Natural killer cell (primary cell): ENCODE measurements at regions not wholly inside any gene's neighbourhood (a gene's known extent, or its start where the extent isn't known, plus 50 kb on each side); places are given as distances from the start of the nearest gene placed in this dataset.

Experiments
- ATAC-seq, 3 donors: fragments of 150-1000 bp in 2 of 3; fragments of 200-7000 bp in 1 of 3; cut with Tn5 transposase; 1 replicate in 1 of 3; 2 replicates in 2 of 3; pipeline ENCODE4 v1.10.0; 2021; ENCODE audit warnings: mild to moderate bottlenecking in 2 of 3, moderate library complexity in 2 of 3
- DNase-seq, 2 donors: peaks; one replicate each; pipeline versions ENCODE4 v3.0.0 to v3.0.0-alpha.2; 2013 to 2021; ENCODE audit warnings: mixed read lengths in 1 of 2
- H3K27ac ChIP-seq: one replicate; pipeline ENCODE4 v1.5.1; 2013; ENCODE audit warnings: mild to moderate bottlenecking, low read length
- H3K27me3 ChIP-seq: one replicate; pipeline ENCODE4 v1.6.1; 2013; ENCODE audit warnings: low read length; ENCODE audit not compliant: control insufficient read depth, insufficient read depth
- H3K36me3 ChIP-seq: one replicate; pipeline ENCODE4 v1.6.1; 2013; ENCODE audit warnings: low read length; ENCODE audit not compliant: control insufficient read depth, insufficient read depth
- H3K4me1 ChIP-seq: one replicate; pipeline ENCODE4 v1.6.1; 2013; ENCODE audit warnings: low read length; ENCODE audit not compliant: control insufficient read depth, insufficient read depth
- H3K4me3 ChIP-seq: one replicate; pipeline ENCODE4 v1.5.1; 2013; ENCODE audit warnings: low read length
- H3K9me3 ChIP-seq: one replicate; pipeline ENCODE4 v1.6.1; 2013; ENCODE audit warnings: low read length; ENCODE audit not compliant: control insufficient read depth, insufficient read depth
- H3K27ac Mint-ChIP-seq, 2 donors: one replicate each; pipeline ENCODE4 v1.8.0; 2022; ENCODE audit warnings: mild to moderate bottlenecking in 2 of 2, mixed read lengths in 2 of 2, moderate library complexity in 1 of 2
- H3K27me3 Mint-ChIP-seq, 2 donors: one replicate each; pipeline ENCODE4 v1.8.0; 2022; ENCODE audit warnings: low read depth in 2 of 2, mixed read lengths in 2 of 2
- H3K36me3 Mint-ChIP-seq: one replicate; pipeline ENCODE4 v1.8.0; 2022; ENCODE audit warnings: mixed read lengths
- H3K4me1 Mint-ChIP-seq, 2 donors: one replicate each; pipeline ENCODE4 v1.8.0; 2022; ENCODE audit warnings: mixed read lengths in 2 of 2
- H3K4me3 Mint-ChIP-seq: one replicate; pipeline ENCODE4 v1.8.0; 2022; ENCODE audit warnings: mild to moderate bottlenecking, moderate library complexity, mixed read lengths
- H3K9me3 Mint-ChIP-seq, 2 donors: one replicate each; pipeline ENCODE4 v1.8.0; 2022; ENCODE audit warnings: mixed read lengths in 2 of 2
- CTCF ChIP-seq: fragments of 200-600 bp; IDR thresholded peaks from one replicate; pipeline ENCODE4 v1.8.0; 2022; ENCODE audit warnings: antibody characterized with exemption
- whole genome bisulfite sequencing: methylation state at CpG from one replicate; pipeline ENCODE4 v1.1.7; 2013; ENCODE audit warnings: missing lambda C conversion rate; ENCODE audit not compliant: insufficient coverage; 5-methylcytosine and 5-hydroxymethylcytosine counted together
- intact Hi-C: fragments of 100-400 bp; cut with micrococcal nuclease; formaldehyde crosslinking; loops from one replicate; pipeline ENCODE4 v1.14.2; 2022

DNA sequence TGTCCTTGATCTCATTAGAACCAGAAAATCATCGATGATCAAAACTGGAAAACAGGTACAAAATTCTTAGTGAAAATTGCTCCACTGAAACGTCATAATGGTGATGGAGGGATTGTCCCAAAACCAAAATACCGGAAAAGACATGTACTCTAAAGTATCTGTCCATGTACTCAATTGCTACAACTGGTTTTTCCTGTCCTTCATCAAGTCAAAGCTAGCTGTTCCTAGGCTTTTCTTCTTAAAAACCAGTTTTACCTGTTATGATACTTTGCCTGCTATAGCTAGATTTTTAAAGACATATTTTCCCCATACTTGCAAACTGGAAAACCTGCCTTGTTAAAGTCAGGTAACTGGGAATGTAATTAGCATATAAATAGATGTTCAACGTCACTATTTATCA is 50.5 kb upstream of the LRRC1 start:
- no peaks in the 10 kb centered on the region for H3K36me3 ChIP-seq
- H3K9me3 Mint-ChIP-seq: no peaks in the 10 kb centered on the region
- no peak overlapping the region for H3K4me3 Mint-ChIP-seq
- no peaks in the 10 kb centered on the region for H3K9me3 ChIP-seq
- no peaks in the 10 kb centered on the region for H3K4me1 Mint-ChIP-seq
- no peaks in the 10 kb centered on the region for H3K4me1 ChIP-seq
- no peak for DNase-seq
- intact Hi-C loops: no loop called here
- H3K27ac ChIP-seq: no peak overlapping the region
- H3K27me3 Mint-ChIP-seq: peaks cover 0 to 5% of the 10 kb centered on the region in 2 donors
- H3K27ac Mint-ChIP-seq: no peak overlapping the region
- no peak overlapping the region for H3K4me3 ChIP-seq
- ATAC-seq: no peak
- no peak for TF ChIP-seq CTCF
- no peaks in the 10 kb centered on the region for H3K36me3 Mint-ChIP-seq
- no peaks in the 10 kb centered on the region for H3K27me3 ChIP-seq
- WGBS: 92% methylated on average over 3 of the region's 4 CpGs

DNA sequence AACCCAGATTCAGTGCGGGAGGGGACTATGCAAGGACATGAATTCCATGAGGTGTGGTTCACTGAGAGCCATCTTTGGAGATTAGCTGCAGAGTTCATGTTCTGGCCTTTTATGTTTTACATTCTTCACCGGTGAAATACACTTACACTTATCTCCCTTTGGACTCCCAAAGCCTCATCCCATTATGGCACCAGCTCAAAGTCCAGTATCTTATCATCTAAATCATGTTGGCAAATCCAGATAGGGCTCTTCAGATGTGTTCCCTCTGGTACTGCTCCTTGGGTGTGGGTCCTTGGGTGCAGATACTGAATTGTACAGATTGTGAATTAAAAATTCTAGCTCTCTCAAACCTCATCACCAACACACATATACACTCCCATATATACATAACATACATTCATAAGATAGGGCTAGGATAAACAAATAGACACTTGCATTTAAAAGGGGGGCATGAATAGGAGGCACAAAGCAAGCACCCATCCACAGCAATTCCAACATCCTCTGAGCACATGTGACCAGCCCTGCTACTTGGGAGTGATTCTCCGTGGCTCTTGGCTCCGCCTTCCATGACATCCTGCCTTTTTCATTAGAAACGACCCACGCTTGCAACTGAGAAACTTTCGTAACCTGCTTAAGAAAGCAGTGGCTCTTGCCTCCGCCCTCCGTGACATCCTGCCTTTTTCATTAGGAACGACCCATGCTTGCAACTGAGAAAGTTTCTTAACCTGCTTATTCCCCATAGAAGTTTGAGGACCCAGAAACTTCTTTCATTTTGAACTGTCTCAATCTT is 53.6 kb upstream of the LRRC1 start:
- no peak overlapping the region for H3K4me3 ChIP-seq
- H3K27ac ChIP-seq: no peak overlapping the region
- ATAC-seq (no peak), DNase-seq (peak in 1 of 2 donors; percentile 24)
- H3K27ac Mint-ChIP-seq: no peak overlapping the region
- H3K9me3 Mint-ChIP-seq: no peaks in the 10 kb centered on the region
- peaks cover 0 to 8% of the 10 kb centered on the region in 2 donors for H3K27me3 Mint-ChIP-seq
- H3K27me3 ChIP-seq: peaks cover 3% of the 10 kb centered on the region
- no peaks in the 10 kb centered on the region for H3K36me3 ChIP-seq
- no peaks in the 10 kb centered on the region for H3K36me3 Mint-ChIP-seq
- H3K4me1 ChIP-seq: no peaks in the 10 kb centered on the region
- no peaks in the 10 kb centered on the region for H3K9me3 ChIP-seq
- WGBS: 67% methylated on average over 10 of the region's 10 CpGs
- no peak overlapping the region for H3K4me3 Mint-ChIP-seq
- peaks cover under 1% of the 10 kb centered on the region in 2 donors for H3K4me1 Mint-ChIP-seq
- no peak for TF ChIP-seq CTCF
- intact Hi-C loops: no loop called here

DNA sequence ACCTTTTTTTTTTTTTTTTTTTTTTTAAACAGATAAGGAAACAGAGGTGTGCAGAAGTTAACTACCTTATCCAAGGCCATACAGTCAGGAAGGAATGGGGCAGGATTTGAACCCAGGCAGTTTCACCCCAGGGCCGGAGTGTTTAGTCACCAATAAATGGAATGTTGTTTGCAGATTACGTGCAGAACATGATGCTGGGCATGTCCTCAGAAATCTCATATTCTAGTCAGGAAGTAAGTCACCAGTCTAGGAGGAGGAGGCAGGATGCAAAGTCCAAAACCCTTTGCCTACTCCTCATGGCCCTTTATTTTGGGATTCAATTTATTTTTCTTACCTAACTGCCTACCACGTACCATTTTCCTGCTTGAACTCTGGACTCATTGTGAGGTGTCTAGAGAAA is 57.1 kb upstream of the LRRC1 start:
- TF ChIP-seq CTCF: no peak
- ATAC-seq (no peak), DNase-seq (no peak)
- peaks cover 3% of the 10 kb centered on the region for H3K27me3 ChIP-seq
- H3K4me1 Mint-ChIP-seq: peaks cover 15 to 24% of the 10 kb centered on the region in 2 donors
- 94% methylated on average over 3 of the region's 3 CpGs for WGBS
- no peak overlapping the region for H3K27ac ChIP-seq
- peaks cover 9% of the 10 kb centered on the region for H3K4me1 ChIP-seq
- peaks cover 6 to 16% of the 10 kb centered on the region in 2 donors for H3K27me3 Mint-ChIP-seq
- H3K9me3 Mint-ChIP-seq: no peaks in the 10 kb centered on the region
- no peak overlapping the region for H3K4me3 Mint-ChIP-seq
- no peak overlapping the region for H3K27ac Mint-ChIP-seq
- H3K4me3 ChIP-seq: no peak overlapping the region
- intact Hi-C loops: no loop called here
- H3K9me3 ChIP-seq: no peaks in the 10 kb centered on the region
- H3K36me3 ChIP-seq: no peaks in the 10 kb centered on the region
- no peaks in the 10 kb centered on the region for H3K36me3 Mint-ChIP-seq

DNA sequence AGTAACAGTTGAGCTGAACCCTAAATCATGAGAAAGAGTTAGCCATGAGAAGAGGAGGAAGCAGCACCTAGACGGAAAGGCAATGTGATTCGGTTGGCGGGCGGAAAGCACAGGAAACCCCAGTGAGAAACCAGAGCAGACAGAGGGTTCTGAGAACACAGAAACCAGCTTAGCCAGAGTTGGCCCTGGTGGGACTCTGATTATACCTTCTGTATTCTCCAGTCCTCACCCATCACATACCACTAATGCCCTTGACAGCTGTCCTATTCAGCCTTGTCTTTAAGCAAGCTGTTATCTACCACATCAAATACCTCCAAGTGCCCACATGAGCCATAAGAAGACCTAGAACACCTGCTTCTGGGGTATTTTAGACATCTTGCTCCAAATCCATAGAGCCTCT is 58.9 kb upstream of the LRRC1 start:
- no peak for TF ChIP-seq CTCF
- H3K27me3 ChIP-seq: peaks cover 3% of the 10 kb centered on the region
- H3K9me3 ChIP-seq: no peaks in the 10 kb centered on the region
- Mint-ChIP-seq H3K4me1 (peaks cover 15 to 36% of the 10 kb centered on the region in 2 donors), H3K4me3 (peak overlapping the region; percentile 73), H3K9me3 (no peaks in the 10 kb centered on the region), H3K27ac (no peak overlapping the region), H3K27me3 (peaks cover 3 to 16% of the 10 kb centered on the region in 2 donors), H3K36me3 (no peaks in the 10 kb centered on the region)
- no peaks in the 10 kb centered on the region for H3K36me3 ChIP-seq
- no peak overlapping the region for H3K4me3 ChIP-seq
- ATAC-seq (peak; percentile 54 to 93 (median 87)), DNase-seq (peak in 1 of 2 donors; percentile 22)
- no peak overlapping the region for H3K27ac ChIP-seq
- WGBS: 0% methylated on average over 4 of the region's 4 CpGs
- H3K4me1 ChIP-seq: peaks cover 9% of the 10 kb centered on the region
- intact Hi-C loops: no loop called here
